ENCODE measurements at regions not wholly inside any gene's neighbourhood (a gene's known extent, or its start where the extent isn't known, plus 50 kb on each side); places are given as distances from the start of the nearest gene placed in this dataset.

DNA sequence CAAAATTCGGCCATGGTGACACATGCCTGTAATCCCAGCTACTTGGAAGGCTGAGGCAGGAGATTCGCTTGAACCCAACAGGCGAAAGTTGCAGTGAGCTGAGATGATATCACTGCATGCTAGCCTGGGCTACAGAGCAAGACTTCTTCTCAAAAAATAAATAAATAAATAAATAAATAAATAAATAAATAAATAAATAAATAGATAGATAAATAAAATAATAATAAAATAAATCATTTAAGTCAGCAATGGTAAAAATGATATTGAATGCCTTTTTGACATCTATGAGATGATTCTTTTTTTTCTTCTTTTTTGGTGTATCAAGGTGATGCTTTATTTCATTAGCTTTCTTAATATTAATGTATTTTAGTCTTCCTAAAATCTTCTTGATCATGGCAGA lies 221.7 kb upstream of the RXFP2 start:
- H3K4me2 ChIP-seq (ENCODE audit: unreplicated experiment), result no peak overlapping the region
- peaks cover 6% of the 10 kb centered on the region for H3F3A ChIP-seq (ENCODE audit: insufficient read depth)
- no peaks in the 10 kb centered on the region for H4K20me1 ChIP-seq (ENCODE audit: insufficient read depth)
- H3K27ac ChIP-seq, result no peak overlapping the region
- H3K9me3 ChIP-seq (ENCODE audit: low read depth), result no peaks in the 10 kb centered on the region
- no peak overlapping the region for H3K9ac ChIP-seq
- DNase-seq, result no peak
- H3K79me2 ChIP-seq (ENCODE audit: insufficient read depth), result no peaks in the 10 kb centered on the region
- no peaks in the 10 kb centered on the region for H3K9me2 ChIP-seq (ENCODE audit: insufficient read depth)
- H3K4me1 ChIP-seq (ENCODE audit: insufficient read depth), result 0 out of 2 replicates have a peak, but pooled peaks cover 8% of the 10 kb centered on the region
- H3K4me3 ChIP-seq, result no peak overlapping the region
- no peaks in the 10 kb centered on the region for H3K36me3 ChIP-seq (ENCODE audit: low read depth)
- peaks cover 7% of the 10 kb centered on the region; the same call in 1 of the 2 replicates for H3K27me3 ChIP-seq (replicated peaks; ENCODE audit: insufficient read depth)
- TF ChIP-seq EZH2phosphoT487 (IDR thresholded peaks at IDR 0.05; ENCODE audit: insufficient read depth, low read depth) (no peak), EZH2 (IDR thresholded peaks at IDR 0.05; ENCODE audit: insufficient read depth, poor library complexity, severe bottlenecking) (no peak)
- in situ Hi-C loops (cut with MboI), result no loop called here
- no peak overlapping the region for H2AFZ ChIP-seq
- 85 to 88% methylated on average over 3 of the region's 3 CpGs for WGBS, 2 experiments (ENCODE audit: low coverage in 1 of 2, low lambda C conversion rate in 2 of 2, missing lambda C conversion rate in 2 of 2)

DNA sequence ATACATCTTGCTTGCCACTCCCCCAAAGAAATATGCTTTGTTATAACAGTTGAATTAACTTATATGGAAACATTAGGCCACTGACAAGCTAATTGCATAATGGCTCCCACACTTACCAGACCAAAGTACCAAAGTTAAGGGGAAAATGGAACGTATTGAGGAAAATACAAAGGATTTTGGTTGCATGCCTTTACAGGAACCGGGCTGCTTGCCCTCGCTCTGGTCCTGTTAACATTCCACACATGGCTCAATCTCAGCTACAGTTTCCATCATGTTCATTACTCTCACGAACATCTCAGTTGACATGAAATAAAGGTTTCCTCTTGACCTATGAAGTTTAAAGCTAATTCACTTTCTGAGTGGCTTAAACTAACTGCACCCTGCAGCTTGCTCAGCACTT lies 220.7 kb upstream of the RXFP2 start:
- peak; percentile 45 for DNase-seq

DNA sequence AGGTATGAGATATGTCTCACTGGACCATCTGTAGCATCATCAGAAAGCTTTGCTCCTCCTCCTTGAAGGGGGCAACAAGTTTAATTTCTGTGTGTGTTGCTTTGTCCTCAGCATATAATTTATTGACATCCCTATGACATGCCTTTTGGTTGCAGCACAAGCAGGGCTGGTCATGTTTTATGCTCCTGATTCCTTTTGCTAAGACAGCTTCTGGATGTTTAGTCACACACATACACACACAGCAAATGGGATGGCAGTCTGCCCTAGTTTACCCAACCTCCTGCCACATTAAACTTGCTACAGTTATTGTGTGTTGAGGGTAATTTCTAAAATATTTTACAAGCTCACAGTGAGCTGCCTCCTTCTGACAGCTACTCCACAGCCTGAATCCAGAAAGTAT lies 217.9 kb upstream of the RXFP2 start:
- Histone ChIP-seq H3K4me1 (ENCODE audit: insufficient read depth) (0 out of 2 replicates have a peak, but pooled peaks cover 8% of the 10 kb centered on the region), H3K27ac (no peak overlapping the region), H3F3A (ENCODE audit: insufficient read depth) (peaks cover 6% of the 10 kb centered on the region), H3K27me3 (replicated peaks; ENCODE audit: insufficient read depth) (no peaks in the 10 kb centered on the region), H3K9me3 (ENCODE audit: low read depth) (no peaks in the 10 kb centered on the region), H3K36me3 (ENCODE audit: low read depth) (no peaks in the 10 kb centered on the region), H3K4me2 (ENCODE audit: unreplicated experiment) (no peak overlapping the region), H3K4me3 (no peak overlapping the region), H3K9me2 (ENCODE audit: insufficient read depth) (no peaks in the 10 kb centered on the region), H3K9ac (no peak overlapping the region), H3K79me2 (ENCODE audit: insufficient read depth) (no peaks in the 10 kb centered on the region), H4K20me1 (ENCODE audit: insufficient read depth) (no peaks in the 10 kb centered on the region), H2AFZ (no peak overlapping the region)
- peak; percentile 62 for DNase-seq
- in situ Hi-C loops (cut with MboI), result no loop called here
- TF ChIP-seq EZH2phosphoT487 (IDR thresholded peaks at IDR 0.05; ENCODE audit: insufficient read depth, low read depth) (no peak), EZH2 (IDR thresholded peaks at IDR 0.05; ENCODE audit: insufficient read depth, poor library complexity, severe bottlenecking) (no peak)

More for the DNA sequence above, 220.7 kb upstream of the RXFP2 start:
- Histone ChIP-seq H3K27ac (no peak overlapping the region), H3K9me3 (ENCODE audit: low read depth) (no peaks in the 10 kb centered on the region), H3K36me3 (ENCODE audit: low read depth) (no peaks in the 10 kb centered on the region), H3K4me2 (ENCODE audit: unreplicated experiment) (peak overlapping the region; percentile 29), H3K9me2 (ENCODE audit: insufficient read depth) (no peaks in the 10 kb centered on the region), H3K27me3 (replicated peaks; ENCODE audit: insufficient read depth) (no peaks in the 10 kb centered on the region; the same call in 1 of the 2 replicates), H4K20me1 (ENCODE audit: insufficient read depth) (no peaks in the 10 kb centered on the region), H3K9ac (no peak overlapping the region), H3K79me2 (ENCODE audit: insufficient read depth) (no peaks in the 10 kb centered on the region), H3K4me3 (no peak overlapping the region), H3K4me1 (ENCODE audit: insufficient read depth) (0 out of 2 replicates have a peak, but pooled peaks cover 8% of the 10 kb centered on the region), H2AFZ (peak overlapping the region; percentile 61), H3F3A (ENCODE audit: insufficient read depth) (peaks cover 6% of the 10 kb centered on the region)
- TF ChIP-seq EZH2phosphoT487 (IDR thresholded peaks at IDR 0.05; ENCODE audit: insufficient read depth, low read depth) (no peak), EZH2 (IDR thresholded peaks at IDR 0.05; ENCODE audit: insufficient read depth, poor library complexity, severe bottlenecking) (no peak)
- 13 to 17% methylated on average over 4 of the region's 4 CpGs for WGBS, 2 experiments (ENCODE audit: low coverage in 1 of 2, low lambda C conversion rate in 2 of 2, missing lambda C conversion rate in 2 of 2)
- in situ Hi-C loops (cut with MboI), result no loop called here

DNA sequence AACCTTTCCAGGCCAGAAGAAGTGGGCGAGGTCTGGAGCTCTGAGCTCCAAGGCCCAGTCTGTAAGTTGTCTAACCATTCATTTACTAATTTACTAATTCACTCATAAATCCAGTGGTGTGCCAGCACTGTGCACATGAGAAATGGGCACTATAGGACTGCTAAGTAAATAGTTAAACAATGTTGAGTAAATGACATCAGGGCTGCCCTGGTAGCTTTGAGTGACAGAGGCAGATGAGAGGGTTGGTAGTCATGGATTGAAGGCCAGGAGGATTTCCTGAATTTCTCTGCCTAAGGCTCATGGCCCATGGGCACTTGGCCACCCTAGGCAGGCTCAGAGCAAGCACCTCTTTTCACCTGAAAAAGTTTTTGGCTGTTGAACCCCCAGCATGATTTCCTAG lies 216.9 kb upstream of the RXFP2 start:
- no peak overlapping the region for H3K27ac ChIP-seq
- TF ChIP-seq EZH2phosphoT487 (IDR thresholded peaks at IDR 0.05; ENCODE audit: insufficient read depth, low read depth), result no peak
- TF ChIP-seq EZH2 (IDR thresholded peaks at IDR 0.05; ENCODE audit: insufficient read depth, poor library complexity, severe bottlenecking), result no peak
- no peaks in the 10 kb centered on the region for H3K9me2 ChIP-seq (ENCODE audit: insufficient read depth)
- no peaks in the 10 kb centered on the region for H3K27me3 ChIP-seq (replicated peaks; ENCODE audit: insufficient read depth)
- no peak overlapping the region for H3K9ac ChIP-seq
- H3K9me3 ChIP-seq (ENCODE audit: low read depth), result no peaks in the 10 kb centered on the region
- no peak overlapping the region for H2AFZ ChIP-seq
- no peak overlapping the region for H3K4me3 ChIP-seq
- H3K79me2 ChIP-seq (ENCODE audit: insufficient read depth), result no peaks in the 10 kb centered on the region
- H3K4me2 ChIP-seq (ENCODE audit: unreplicated experiment), result no peak overlapping the region
- DNase-seq, result no peak
- in situ Hi-C loops (cut with MboI), result no loop called here
- no peaks in the 10 kb centered on the region for H3K36me3 ChIP-seq (ENCODE audit: low read depth)
- WGBS, 2 experiments (ENCODE audit: low coverage in 1 of 2, low lambda C conversion rate in 2 of 2, missing lambda C conversion rate in 2 of 2), result 37 to 38% methylated on average over 1 of the region's 1 CpG
- H4K20me1 ChIP-seq (ENCODE audit: insufficient read depth), result no peaks in the 10 kb centered on the region
- 0 out of 2 replicates have a peak, but pooled peaks cover 8% of the 10 kb centered on the region for H3K4me1 ChIP-seq (ENCODE audit: insufficient read depth)
- peaks cover 6% of the 10 kb centered on the region for H3F3A ChIP-seq (ENCODE audit: insufficient read depth)

DNA sequence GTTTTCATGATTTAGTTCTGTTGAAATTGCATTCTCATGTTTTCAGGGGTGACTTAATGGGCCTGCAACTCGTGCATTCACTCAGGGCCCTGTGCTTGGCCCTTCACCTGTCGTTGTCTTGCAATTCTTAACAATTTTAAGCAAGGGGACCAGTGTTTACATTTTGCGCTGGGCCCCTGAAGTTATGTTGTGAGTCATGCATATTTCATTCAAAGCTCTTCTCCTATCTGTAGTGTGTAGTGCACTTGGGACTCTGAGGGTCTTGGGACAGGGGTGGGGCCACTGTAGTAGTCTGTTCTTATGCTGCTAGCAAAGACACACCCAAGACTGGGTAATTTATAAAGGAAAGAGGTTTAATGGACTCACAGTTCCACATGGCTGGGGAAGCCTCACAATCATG lies 211.2 kb upstream of the RXFP2 start:
- Histone ChIP-seq H3K27ac (no peak overlapping the region), H3K79me2 (ENCODE audit: insufficient read depth) (no peaks in the 10 kb centered on the region), H3K36me3 (ENCODE audit: low read depth) (no peaks in the 10 kb centered on the region), H3K9me3 (ENCODE audit: low read depth) (no peaks in the 10 kb centered on the region), H3K9me2 (ENCODE audit: insufficient read depth) (no peaks in the 10 kb centered on the region), H3F3A (ENCODE audit: insufficient read depth) (no peaks in the 10 kb centered on the region), H3K4me1 (ENCODE audit: insufficient read depth) (no peaks in the 10 kb centered on the region), H3K4me2 (ENCODE audit: unreplicated experiment) (no peak overlapping the region), H3K27me3 (replicated peaks; ENCODE audit: insufficient read depth) (no peaks in the 10 kb centered on the region), H3K4me3 (no peak overlapping the region), H2AFZ (no peak overlapping the region), H3K9ac (no peak overlapping the region), H4K20me1 (ENCODE audit: insufficient read depth) (no peaks in the 10 kb centered on the region)
- no peak for DNase-seq
- in situ Hi-C loops (cut with MboI), result no loop called here
- 64 to 71% methylated on average over 3 of the region's 3 CpGs for WGBS, 2 experiments (ENCODE audit: low coverage in 1 of 2, low lambda C conversion rate in 2 of 2, missing lambda C conversion rate in 2 of 2)
- TF ChIP-seq EZH2 (IDR thresholded peaks at IDR 0.05; ENCODE audit: insufficient read depth, poor library complexity, severe bottlenecking) (no peak), EZH2phosphoT487 (IDR thresholded peaks at IDR 0.05; ENCODE audit: insufficient read depth, low read depth) (no peak)

Measured in GM23248 (cell line).